LNCaP clone FGC (cell line): ENCODE measurements at regions not wholly inside any gene's neighbourhood (a gene's known extent, or its start where the extent isn't known, plus 50 kb on each side); places are given as distances from the start of the nearest gene placed in this dataset.

Source experiments
- DNase-seq: peaks from one replicate; pipeline ENCODE4 v3.0.0-alpha.2; 2011; ENCODE audit warnings: low read depth
- H3K4me3 ChIP-seq: 2 replicates; pipeline ENCODE4 v1.5.1; 2011; ENCODE audit warnings: mild to moderate bottlenecking, low read depth, low read length, control low read depth
- CTCF ChIP-seq: IDR thresholded peaks from 2 replicates; pipeline ENCODE4 v1.5.1; 2012; ENCODE audit warnings: mild to moderate bottlenecking; ENCODE audit not compliant: control insufficient read depth, insufficient read depth; ENCODE audit errors: extremely low read depth

- H3K4me3 ChIP-seq = no peak overlapping the region
- no peak for DNase-seq
These were observed 210.4 kb upstream of the NUDT4 start for GRCh38 chr12:93167331-93167730.

GRCh38 chr12:93167841-93168492 is 209.8 kb upstream of the NUDT4 start:
- peak; percentile 54 for DNase-seq
- no peak overlapping the region for H3K4me3 ChIP-seq
- no peak for TF ChIP-seq CTCF

More at GRCh38 chr12:93167331-93167730, 210.4 kb upstream of the NUDT4 start:
- no peak for TF ChIP-seq CTCF

GRCh38 chr12:93168751-93169150 is 209.0 kb upstream of the NUDT4 start:
- TF ChIP-seq CTCF = no peak
- H3K4me3 ChIP-seq = no peak overlapping the region
- DNase-seq = no peak

- no peak for TF ChIP-seq CTCF
- no peak overlapping the region for H3K4me3 ChIP-seq
- DNase-seq = no peak
These were observed 208.2 kb upstream of the NUDT4 start for GRCh38 chr12:93169536-93169935.

GRCh38 chr12:93170928-93171327 is 206.8 kb upstream of the NUDT4 start:
- no peak for TF ChIP-seq CTCF

GRCh38 chr12:93173178-93173957 is 204.4 kb upstream of the NUDT4 start:
- H3K4me3 ChIP-seq = no peak overlapping the region
- no peak for TF ChIP-seq CTCF
- no peak for DNase-seq

More at GRCh38 chr12:93170928-93171327, 206.8 kb upstream of the NUDT4 start:
- no peak for DNase-seq
- no peak overlapping the region for H3K4me3 ChIP-seq
